GM18517 (cell line): ENCODE measurements at regions not wholly inside any gene's neighbourhood (a gene's known extent, or its start where the extent isn't known, plus 50 kb on each side); places are given as distances from the start of the nearest gene placed in this dataset.
"Not testable (repeated sequence)": the region's sequence is repeated elsewhere in the genome, so short reads cannot be mapped to it uniquely, and the experiment has no call there.

Source experiments
- ATAC-seq: cut with Tn5 transposase; IDR thresholded peaks from one replicate; pipeline ENCODE4 v1.9.1; 2021; ENCODE audit warnings: mild to moderate bottlenecking, moderate library complexity; ENCODE audit not compliant: unreplicated experiment

GRCh38 chr3:170814822-170815221, 55.2 kb downstream of the RPL22L1 start:
- ATAC-seq, result no peak

- no peak for ATAC-seq
Observed at GRCh38 chr3:170813266-170813665, 56.7 kb downstream of the RPL22L1 start.

- ATAC-seq, result peak; percentile 85
Observed at GRCh38 chr3:170811928-170812591, 57.9 kb downstream of the RPL22L1 start.

GRCh38 chr3:170811515-170811914, 58.5 kb downstream of the RPL22L1 start:
- ATAC-seq, result no peak

- no peak for ATAC-seq
Observed at GRCh38 chr3:170809975-170810357, 60.0 kb downstream of the RPL22L1 start.

GRCh38 chr3:170809007-170809974, 60.7 kb downstream of the RPL22L1 start:
- ATAC-seq, result no peak

- no peak for ATAC-seq
Observed at GRCh38 chr3:170808041-170808440, 62.0 kb downstream of the RPL22L1 start.

GRCh38 chr3:170806676-170807075, 63.3 kb downstream of the RPL22L1 start:
- no peak for ATAC-seq

GRCh38 chr3:170806141-170806540, 63.9 kb downstream of the RPL22L1 start:
- ATAC-seq, result no peak

- ATAC-seq, result not testable (repeated sequence)
Observed at GRCh38 chr3:170805296-170805695, 64.7 kb downstream of the RPL22L1 start.

GRCh38 chr3:170804634-170805033, 65.4 kb downstream of the RPL22L1 start:
- not testable (repeated sequence) for ATAC-seq

- no peak for ATAC-seq
Observed at GRCh38 chr3:170804078-170804477, 65.9 kb downstream of the RPL22L1 start.

- no peak for ATAC-seq
Observed at GRCh38 chr3:170802164-170803151, 67.5 kb downstream of the RPL22L1 start.

- ATAC-seq, result no peak
Observed at GRCh38 chr3:170801597-170801996, 68.4 kb downstream of the RPL22L1 start.

GRCh38 chr3:170800275-170800674, 69.7 kb downstream of the RPL22L1 start:
- not testable (repeated sequence) for ATAC-seq

GRCh38 chr3:170799009-170799408, 71.0 kb downstream of the RPL22L1 start:
- ATAC-seq, result no peak

GRCh38 chr3:170797685-170798084, 72.3 kb downstream of the RPL22L1 start:
- no peak for ATAC-seq

GRCh38 chr3:170792471-170792870, 77.5 kb downstream of the RPL22L1 start:
- no peak for ATAC-seq

GRCh38 chr3:170790647-170791046, 79.3 kb downstream of the RPL22L1 start:
- ATAC-seq, result no peak

- ATAC-seq, result no peak
Observed at GRCh38 chr3:170787464-170787863, 82.5 kb downstream of the RPL22L1 start.

- ATAC-seq, result no peak
Observed at GRCh38 chr3:170785454-170785853, 84.5 kb downstream of the RPL22L1 start.
